Erythroblast (primary cell): ENCODE measurements at regions not wholly inside any gene's neighbourhood (a gene's known extent, or its start where the extent isn't known, plus 50 kb on each side); places are given as distances from the start of the nearest gene placed in this dataset.

ENCODE experiments used
- GATA1 ChIP-seq: IDR thresholded peaks from 2 replicates; pipeline ENCODE4 v1.6.1; 2011; ENCODE audit warnings: low read depth, mild to moderate bottlenecking, control low read depth, low read length, moderate library complexity
- POLR2A ChIP-seq: IDR thresholded peaks from 2 replicates; pipeline ENCODE4 v1.6.1; 2011; ENCODE audit warnings: mild to moderate bottlenecking, low read length

DNA sequence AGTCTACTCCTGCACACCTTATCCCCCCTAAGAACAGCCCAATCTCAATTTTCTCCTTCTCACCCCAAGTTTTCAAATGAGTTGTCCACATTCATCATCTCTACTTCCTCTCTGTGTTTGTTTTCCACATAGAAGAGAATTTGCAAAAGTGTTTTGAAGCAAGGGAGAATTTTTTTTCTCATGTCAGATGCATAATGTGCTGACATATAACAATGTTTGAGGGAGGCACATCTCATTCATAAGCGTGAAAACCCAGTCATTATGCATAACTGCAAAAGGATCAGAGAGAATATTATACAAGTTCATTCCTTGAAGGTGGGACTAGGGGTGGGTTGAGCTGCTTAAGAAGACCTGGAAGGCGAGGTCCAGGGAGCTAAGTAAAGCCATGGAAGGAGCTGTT, 80.8 kb upstream of the SLC1A4 start:
- no peak for TF ChIP-seq POLR2A
- no peak for TF ChIP-seq GATA1
